ENCODE measurements at regions not wholly inside any gene's neighbourhood (a gene's known extent, or its start where the extent isn't known, plus 50 kb on each side); places are given as distances from the start of the nearest gene placed in this dataset.
A peak's percentile ranks its signal among the peaks of the same experiment; 100 is the strongest.

DNA sequence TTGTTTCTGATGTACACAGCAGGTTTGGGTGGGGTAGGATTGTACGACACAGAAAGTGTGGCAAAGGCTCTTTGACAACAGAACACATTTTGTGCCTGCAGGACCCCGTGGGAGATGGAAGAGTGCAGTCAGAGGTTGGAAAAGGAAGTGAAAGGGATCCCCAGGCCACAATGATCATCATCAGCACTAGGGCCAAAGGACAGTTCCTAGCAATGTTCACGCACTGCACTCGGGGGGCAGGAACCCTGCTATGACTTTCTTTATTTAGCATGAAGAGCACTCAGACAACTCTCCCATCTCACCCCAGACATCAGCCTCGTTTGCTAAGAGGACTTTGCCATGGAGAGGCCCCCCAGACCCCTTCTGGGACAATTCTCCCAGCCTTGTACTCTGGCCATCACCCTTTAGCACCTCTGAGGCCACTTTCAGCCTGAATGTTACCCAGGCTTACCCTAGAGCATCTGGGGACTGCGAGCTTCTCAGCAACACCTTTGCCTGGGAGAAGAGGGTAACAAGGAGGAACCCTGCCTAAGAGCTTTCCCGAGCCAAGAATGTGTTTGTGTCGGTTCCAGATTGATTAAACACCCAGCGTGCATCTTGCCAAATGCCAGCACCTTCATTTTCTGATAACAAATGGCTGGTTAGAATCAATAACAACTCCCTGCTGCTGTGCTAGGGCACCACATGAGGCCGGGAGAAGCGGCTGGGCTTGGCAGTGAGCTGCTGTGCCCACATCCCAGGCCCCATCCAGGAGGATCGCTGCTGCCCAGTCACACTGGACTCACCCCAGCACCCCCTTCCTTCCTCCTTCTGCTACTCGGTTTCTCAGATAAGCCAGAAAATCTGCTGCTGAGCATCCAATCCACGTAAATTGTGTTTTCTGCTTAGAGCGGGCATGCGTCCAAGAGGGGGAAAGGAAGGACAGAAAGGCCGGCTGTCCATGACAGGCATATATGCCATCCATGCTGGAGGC is 633.1 kb downstream of the AJAP1 start:
- TF ChIP-seq, protein P1, sequence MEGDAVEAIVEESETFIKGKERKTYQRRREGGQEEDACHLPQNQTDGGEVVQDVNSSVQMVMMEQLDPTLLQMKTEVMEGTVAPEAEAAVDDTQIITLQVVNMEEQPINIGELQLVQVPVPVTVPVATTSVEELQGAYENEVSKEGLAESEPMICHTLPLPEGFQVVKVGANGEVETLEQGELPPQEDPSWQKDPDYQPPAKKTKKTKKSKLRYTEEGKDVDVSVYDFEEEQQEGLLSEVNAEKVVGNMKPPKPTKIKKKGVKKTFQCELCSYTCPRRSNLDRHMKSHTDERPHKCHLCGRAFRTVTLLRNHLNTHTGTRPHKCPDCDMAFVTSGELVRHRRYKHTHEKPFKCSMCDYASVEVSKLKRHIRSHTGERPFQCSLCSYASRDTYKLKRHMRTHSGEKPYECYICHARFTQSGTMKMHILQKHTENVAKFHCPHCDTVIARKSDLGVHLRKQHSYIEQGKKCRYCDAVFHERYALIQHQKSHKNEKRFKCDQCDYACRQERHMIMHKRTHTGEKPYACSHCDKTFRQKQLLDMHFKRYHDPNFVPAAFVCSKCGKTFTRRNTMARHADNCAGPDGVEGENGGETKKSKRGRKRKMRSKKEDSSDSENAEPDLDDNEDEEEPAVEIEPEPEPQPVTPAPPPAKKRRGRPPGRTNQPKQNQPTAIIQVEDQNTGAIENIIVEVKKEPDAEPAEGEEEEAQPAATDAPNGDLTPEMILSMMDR (IDR thresholded peaks at IDR 0.05): no peak
- DNase-seq (no peak), ATAC-seq (no peak)
- Histone ChIP-seq H3K36me3 (ENCODE audit: low read depth) (no peaks in the 10 kb centered on the region), H3K4me1 (ENCODE audit: low read depth) (no peaks in the 10 kb centered on the region), H3K9me3 (no peaks in the 10 kb centered on the region), H3K4me3 (no peak overlapping the region)
- intact Hi-C loops (cut with DNase I, micrococcal nuclease): no loop called here

DNA sequence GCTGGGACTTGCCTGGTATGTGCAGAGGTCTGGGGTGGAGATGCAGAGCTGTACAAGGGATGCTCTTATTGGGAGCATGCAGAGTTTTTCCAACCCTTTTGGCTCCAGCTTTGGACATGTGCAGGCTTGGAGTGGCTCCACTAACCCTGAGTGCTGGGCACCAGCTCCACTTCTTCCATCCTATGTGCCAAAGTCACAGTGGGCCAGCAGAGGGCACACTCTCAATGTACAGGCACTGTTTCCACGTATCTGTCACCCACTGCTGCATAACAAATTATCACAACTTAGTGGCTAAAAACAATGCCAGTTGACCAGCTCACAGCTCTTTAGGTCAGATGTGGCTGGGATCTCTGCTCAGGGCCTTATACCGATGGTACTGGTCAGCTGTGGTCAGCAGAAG is 631.8 kb downstream of the AJAP1 start:
- intact Hi-C loops (cut with DNase I, micrococcal nuclease): no loop called here
- no peak for ATAC-seq
- TF ChIP-seq, protein P1 (IDR thresholded peaks at IDR 0.05): no peak

DNA sequence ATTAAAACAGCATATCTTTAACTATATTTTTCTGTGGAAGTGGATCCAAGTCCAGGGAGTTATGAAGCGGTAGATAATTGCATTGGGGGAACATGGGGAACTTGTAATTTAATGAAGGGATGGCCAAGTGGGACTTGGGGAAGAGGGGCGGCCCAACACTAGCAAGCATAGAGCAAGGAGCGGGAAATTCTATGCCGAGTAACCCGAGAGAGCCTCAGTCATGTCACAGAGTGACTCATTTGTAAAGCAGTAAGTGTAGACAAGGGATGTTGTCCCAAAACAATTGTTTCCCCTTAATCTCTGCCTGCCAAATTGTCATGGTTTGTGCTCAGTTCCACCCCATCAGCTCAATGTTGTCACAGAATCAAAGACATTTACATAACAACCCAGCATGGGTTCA is 620.1 kb downstream of the AJAP1 start:
- intact Hi-C loops (cut with DNase I, micrococcal nuclease): no loop called here
- Histone ChIP-seq H3K9me3 (no peaks in the 10 kb centered on the region), H3K4me1 (ENCODE audit: low read depth) (no peaks in the 10 kb centered on the region), H3K4me3 (no peak overlapping the region), H3K36me3 (ENCODE audit: low read depth) (no peaks in the 10 kb centered on the region)
- no peak for ATAC-seq
- DNase-seq: no peak
- TF ChIP-seq, protein P1 (IDR thresholded peaks at IDR 0.05): no peak

More for the DNA sequence above, 631.8 kb downstream of the AJAP1 start:
- no peaks in the 10 kb centered on the region for H3K36me3 ChIP-seq (ENCODE audit: low read depth)
- peak in 2 of 3 donors; percentile 9 to 29 for DNase-seq
- H3K4me1 ChIP-seq (ENCODE audit: low read depth): no peaks in the 10 kb centered on the region
- H3K9me3 ChIP-seq: no peaks in the 10 kb centered on the region
- H3K4me3 ChIP-seq: no peak overlapping the region

DNA sequence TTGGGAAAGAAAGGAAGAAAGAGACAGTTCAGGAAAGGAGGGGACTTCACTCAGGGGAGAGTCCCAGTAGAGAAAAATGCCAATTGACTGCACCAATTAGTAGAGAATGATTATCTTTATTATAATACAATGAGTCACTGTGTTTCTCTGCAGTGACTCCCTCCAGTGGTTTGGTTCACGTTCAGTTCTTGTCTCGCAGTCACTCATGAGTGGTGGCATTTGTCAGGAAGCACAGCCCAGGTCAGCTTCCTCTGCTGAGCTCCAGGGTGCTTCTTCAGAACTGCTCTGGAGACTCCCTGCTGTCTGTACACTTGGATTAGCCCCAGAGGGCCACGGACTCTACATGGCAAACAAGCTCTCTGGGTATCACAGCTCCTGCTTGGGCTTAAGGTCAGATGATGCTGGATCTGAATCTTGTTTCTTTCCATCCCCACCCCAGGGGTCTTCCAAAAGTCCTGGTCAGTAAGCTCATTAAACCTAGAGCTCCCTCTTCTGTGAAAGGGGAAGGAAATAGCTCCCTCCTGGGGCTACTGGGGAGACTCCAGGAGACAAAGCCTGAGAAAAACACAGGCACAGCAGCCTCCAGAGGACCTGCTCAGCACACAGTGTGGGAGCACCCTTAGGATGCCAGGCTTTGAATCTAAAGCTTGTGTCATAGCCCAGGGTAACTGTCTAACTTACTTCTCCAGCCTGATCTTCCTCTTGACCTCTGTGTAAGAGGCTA is 619.0 kb downstream of the AJAP1 start:
- Histone ChIP-seq H3K9me3 (no peaks in the 10 kb centered on the region), H3K36me3 (ENCODE audit: low read depth) (no peaks in the 10 kb centered on the region), H3K4me1 (ENCODE audit: low read depth) (no peaks in the 10 kb centered on the region), H3K4me3 (no peak overlapping the region)
- ATAC-seq (no peak), DNase-seq (no peak)
- TF ChIP-seq, protein P1 (IDR thresholded peaks at IDR 0.05): no peak
- intact Hi-C loops (cut with DNase I, micrococcal nuclease): no loop called here

DNA sequence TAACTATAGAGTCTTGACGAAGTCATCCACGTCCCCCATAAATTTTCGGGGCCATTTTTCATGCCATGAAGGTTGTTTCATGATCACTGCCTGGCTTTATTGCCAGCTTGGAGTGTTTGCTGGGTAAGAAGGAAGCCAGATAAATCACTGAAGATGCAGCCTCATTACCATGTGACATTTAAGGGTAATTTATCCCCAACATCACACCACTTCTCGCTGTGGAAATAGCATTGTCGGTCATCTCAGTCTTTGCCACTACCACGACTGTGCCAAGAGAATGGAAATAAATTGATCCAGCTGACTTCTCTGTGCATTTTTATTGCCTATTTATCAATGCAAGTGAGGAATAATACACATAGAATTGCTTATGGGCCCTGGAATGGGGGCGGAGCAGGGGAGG is 617.9 kb downstream of the AJAP1 start:
- no peak overlapping the region for H3K4me3 ChIP-seq
- TF ChIP-seq, protein P1 (IDR thresholded peaks at IDR 0.05): no peak
- H3K36me3 ChIP-seq (ENCODE audit: low read depth): no peaks in the 10 kb centered on the region
- no peaks in the 10 kb centered on the region for H3K9me3 ChIP-seq
- no peaks in the 10 kb centered on the region for H3K4me1 ChIP-seq (ENCODE audit: low read depth)
- ATAC-seq (no peak), DNase-seq (no peak)
- intact Hi-C loops (cut with DNase I, micrococcal nuclease): no loop called here

Measured in mucosa of descending colon (tissue), 3 donors.